GM11168 (cell line): ENCODE measurements at regions not wholly inside any gene's neighbourhood (a gene's known extent, or its start where the extent isn't known, plus 50 kb on each side); places are given as distances from the start of the nearest gene placed in this dataset.

Experiments
- in situ Hi-C: fragments of 300-500 bp; cut with MboI; formaldehyde crosslinking; loops from one replicate; pipeline ENCODE4 v1.12.0; 2022; ENCODE audit warnings: low sequenced_read_pairs; ENCODE audit not compliant: unreplicated experiment

GRCh38 chr2:42969231-42970150 is 177.1 kb upstream of the HAAO start:
- in situ Hi-C loops = loop anchor here (5.0 to 10.0 kb wide), 2 partner anchors 63 to 265 kb away; no protein-coding TSS in a partner anchor

- in situ Hi-C loops = no loop called here
Observed at GRCh38 chr2:42967959-42968674, 175.7 kb upstream of the HAAO start.

- in situ Hi-C loops = no loop called here
Observed at GRCh38 chr2:42965910-42966309, 173.5 kb upstream of the HAAO start.

GRCh38 chr2:42965196-42965595 is 172.8 kb upstream of the HAAO start:
- in situ Hi-C loops = no loop called here

- in situ Hi-C loops = no loop called here
Observed at GRCh38 chr2:42964439-42965083, 172.2 kb upstream of the HAAO start.

- in situ Hi-C loops = no loop called here
Observed at GRCh38 chr2:42963452-42964068, 171.2 kb upstream of the HAAO start.

- in situ Hi-C loops = no loop called here
Observed at GRCh38 chr2:42962508-42962953, 170.1 kb upstream of the HAAO start.

- in situ Hi-C loops = no loop called here
Observed at GRCh38 chr2:42961961-42962360, 169.6 kb upstream of the HAAO start.

GRCh38 chr2:42961385-42961811 is 169.0 kb upstream of the HAAO start:
- in situ Hi-C loops = no loop called here

- in situ Hi-C loops = no loop called here
Observed at GRCh38 chr2:42960842-42961180, 168.4 kb upstream of the HAAO start.

GRCh38 chr2:42960002-42960841 is 167.8 kb upstream of the HAAO start:
- in situ Hi-C loops = no loop called here

- in situ Hi-C loops = no loop called here
Observed at GRCh38 chr2:42959234-42960001, 167.0 kb upstream of the HAAO start.

GRCh38 chr2:42958741-42959233 is 166.4 kb upstream of the HAAO start:
- in situ Hi-C loops = no loop called here

- in situ Hi-C loops = no loop called here
Observed at GRCh38 chr2:42957861-42958301, 165.5 kb upstream of the HAAO start.

- in situ Hi-C loops = no loop called here
Observed at GRCh38 chr2:42957109-42957860, 164.9 kb upstream of the HAAO start.

- in situ Hi-C loops = no loop called here
Observed at GRCh38 chr2:42954227-42954962, 162.0 kb upstream of the HAAO start.

GRCh38 chr2:42953216-42953615 is 160.8 kb upstream of the HAAO start:
- in situ Hi-C loops = no loop called here
